ENCODE measurements at regions not wholly inside any gene's neighbourhood (a gene's known extent, or its start where the extent isn't known, plus 50 kb on each side); places are given as distances from the start of the nearest gene placed in this dataset.

DNA sequence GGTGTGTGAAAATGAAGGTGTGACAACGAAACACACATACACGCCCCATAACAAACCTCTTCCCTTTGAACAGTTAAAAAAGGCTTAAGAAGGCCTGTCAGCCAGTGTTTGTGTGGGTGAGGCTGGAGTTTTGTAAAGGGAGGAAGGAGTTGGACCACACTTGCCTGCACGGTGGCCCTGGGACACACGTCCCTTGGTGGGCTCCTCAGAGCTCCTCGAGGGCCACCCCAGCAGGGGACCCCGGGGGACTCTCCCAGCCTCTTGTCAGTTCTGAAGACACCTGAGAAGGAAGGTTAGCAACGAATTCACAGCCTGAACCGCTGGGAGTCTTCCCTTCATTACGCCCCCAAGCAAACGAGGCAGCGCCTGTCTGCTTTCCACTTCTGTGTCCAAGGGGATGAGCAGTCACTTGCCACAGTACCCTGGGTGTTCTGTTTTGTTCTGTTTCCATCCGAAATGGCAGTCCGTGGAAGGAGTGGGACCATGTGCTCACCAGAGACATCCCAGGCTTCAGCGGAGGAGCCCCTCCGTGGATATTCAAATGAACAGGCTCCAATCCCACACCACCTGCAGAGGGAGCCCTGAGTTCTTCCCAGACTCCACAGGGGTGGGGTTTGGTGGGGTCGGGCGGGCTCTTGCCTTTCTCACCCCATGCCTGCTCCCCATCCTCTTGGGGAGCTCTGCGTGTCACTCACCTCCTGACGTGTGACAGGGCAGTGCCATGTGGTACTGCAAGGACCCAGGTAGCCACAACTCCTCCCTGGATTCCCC lies 68.6 kb downstream of the NRN1 start:
- Histone ChIP-seq H3K27ac (ENCODE audit: low read length) (no peak overlapping the region), H3K79me2 (ENCODE audit: low read length) (no peaks in the 10 kb centered on the region), H3K27me3 (ENCODE audit: low read length) (peaks cover 19% of the 10 kb centered on the region), H3K4me3 (ENCODE audit: low read length) (no peak overlapping the region), H2AFZ (ENCODE audit: low read length) (no peak overlapping the region), H3K9ac (ENCODE audit: low read length) (no peak overlapping the region), H4K20me1 (ENCODE audit: low read length) (no peaks in the 10 kb centered on the region), H3K9me3 (ENCODE audit: low read length) (peaks cover 4% of the 10 kb centered on the region; the same call in 1 of the 2 replicates), H3K4me2 (ENCODE audit: low read length) (no peak overlapping the region), H3K9me2 (replicated peaks; ENCODE audit: low read length) (no peaks in the 10 kb centered on the region), H3K4me1 (ENCODE audit: insufficient read depth, low read length) (peaks cover 8% of the 10 kb centered on the region; the same call in 1 of the 2 replicates), H3K36me3 (ENCODE audit: low read depth, low read length) (no peaks in the 10 kb centered on the region), H3F3A (ENCODE audit: low read length, unreplicated experiment) (no peaks in the 10 kb centered on the region)
- no peak for TF ChIP-seq EZH2 (IDR thresholded peaks at IDR 0.05; ENCODE audit: low read length, unreplicated experiment)
- TF ChIP-seq, protein P1, sequence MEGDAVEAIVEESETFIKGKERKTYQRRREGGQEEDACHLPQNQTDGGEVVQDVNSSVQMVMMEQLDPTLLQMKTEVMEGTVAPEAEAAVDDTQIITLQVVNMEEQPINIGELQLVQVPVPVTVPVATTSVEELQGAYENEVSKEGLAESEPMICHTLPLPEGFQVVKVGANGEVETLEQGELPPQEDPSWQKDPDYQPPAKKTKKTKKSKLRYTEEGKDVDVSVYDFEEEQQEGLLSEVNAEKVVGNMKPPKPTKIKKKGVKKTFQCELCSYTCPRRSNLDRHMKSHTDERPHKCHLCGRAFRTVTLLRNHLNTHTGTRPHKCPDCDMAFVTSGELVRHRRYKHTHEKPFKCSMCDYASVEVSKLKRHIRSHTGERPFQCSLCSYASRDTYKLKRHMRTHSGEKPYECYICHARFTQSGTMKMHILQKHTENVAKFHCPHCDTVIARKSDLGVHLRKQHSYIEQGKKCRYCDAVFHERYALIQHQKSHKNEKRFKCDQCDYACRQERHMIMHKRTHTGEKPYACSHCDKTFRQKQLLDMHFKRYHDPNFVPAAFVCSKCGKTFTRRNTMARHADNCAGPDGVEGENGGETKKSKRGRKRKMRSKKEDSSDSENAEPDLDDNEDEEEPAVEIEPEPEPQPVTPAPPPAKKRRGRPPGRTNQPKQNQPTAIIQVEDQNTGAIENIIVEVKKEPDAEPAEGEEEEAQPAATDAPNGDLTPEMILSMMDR (conservative IDR thresholded peaks at IDR 0.05; ENCODE audit: low read depth, low read length), result no peak
- no peak for TF ChIP-seq EZH2phosphoT487 (IDR thresholded peaks at IDR 0.05; ENCODE audit: borderline replicate concordance, low read length)
- CTCF ChIA-PET, result no interaction called here
- POLR2A ChIA-PET (ENCODE audit: unreplicated experiment), result no interaction called here
- intact Hi-C loops (cut with micrococcal nuclease), result no loop called here
- ATAC-seq (no peak), DNase-seq (no peak)
- BruUV-seq (replicated peaks), result no TSS peak

DNA sequence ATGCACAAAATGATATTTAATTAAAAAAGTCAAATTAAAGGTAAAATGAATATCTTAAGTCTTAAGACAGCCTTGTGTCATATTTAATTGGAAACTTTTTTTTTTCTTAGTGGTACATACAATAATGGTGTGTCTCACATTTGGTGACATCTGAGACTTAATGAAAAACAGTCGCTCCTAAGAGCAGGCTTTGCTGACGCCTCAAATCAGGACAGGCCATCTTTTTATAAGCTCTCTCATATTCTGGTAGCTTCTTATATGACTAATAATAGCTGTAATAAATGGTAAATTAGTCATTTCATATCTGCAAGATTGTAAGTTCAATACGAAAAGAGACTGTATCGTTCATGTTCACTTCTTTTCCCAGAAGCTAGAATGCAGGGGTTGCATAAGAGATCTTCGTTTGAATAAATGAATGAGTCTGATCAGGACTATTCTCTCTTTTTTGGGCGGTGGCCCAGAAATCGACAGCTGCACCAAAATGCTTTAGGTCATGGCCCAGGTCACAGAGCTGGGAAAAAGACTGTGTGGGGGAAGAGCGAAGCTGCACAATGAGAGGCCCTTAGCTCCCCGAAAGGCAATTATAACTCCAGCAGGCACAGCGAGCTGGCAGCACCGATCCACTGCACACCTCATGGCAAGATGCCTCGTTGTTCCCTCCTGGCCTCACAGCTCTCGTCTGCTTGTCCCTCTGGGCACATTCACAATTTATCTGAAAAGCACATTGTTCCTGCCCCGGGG lies 69.4 kb downstream of the NRN1 start:
- Histone ChIP-seq H3K9me2 (replicated peaks; ENCODE audit: low read length) (no peaks in the 10 kb centered on the region), H3F3A (ENCODE audit: low read length, unreplicated experiment) (no peaks in the 10 kb centered on the region), H3K9ac (ENCODE audit: low read length) (no peak overlapping the region), H3K4me2 (ENCODE audit: low read length) (no peak overlapping the region), H3K4me3 (ENCODE audit: low read length) (no peak overlapping the region), H3K9me3 (ENCODE audit: low read length) (0 out of 2 replicates have a peak, but pooled peaks cover 3% of the 10 kb centered on the region), H3K79me2 (ENCODE audit: low read length) (no peaks in the 10 kb centered on the region), H3K27me3 (ENCODE audit: low read length) (peaks cover 27% of the 10 kb centered on the region), H2AFZ (ENCODE audit: low read length) (no peak overlapping the region), H3K36me3 (ENCODE audit: low read depth, low read length) (no peaks in the 10 kb centered on the region), H3K4me1 (ENCODE audit: insufficient read depth, low read length) (peaks cover 8% of the 10 kb centered on the region; the same call in 1 of the 2 replicates), H3K27ac (ENCODE audit: low read length) (no peak overlapping the region), H4K20me1 (ENCODE audit: low read length) (no peaks in the 10 kb centered on the region)
- ChIA-PET CTCF (no interaction called here), POLR2A (ENCODE audit: unreplicated experiment) (no interaction called here)
- no peak for TF ChIP-seq EZH2 (IDR thresholded peaks at IDR 0.05; ENCODE audit: low read length, unreplicated experiment)
- TF ChIP-seq, protein P1 (conservative IDR thresholded peaks at IDR 0.05; ENCODE audit: low read depth, low read length), result no peak
- TF ChIP-seq EZH2phosphoT487 (IDR thresholded peaks at IDR 0.05; ENCODE audit: borderline replicate concordance, low read length), result no peak
- DNase-seq, result no peak
- no peak for ATAC-seq
- intact Hi-C loops (cut with micrococcal nuclease), result no loop called here
- no TSS peak for BruUV-seq (replicated peaks)

DNA sequence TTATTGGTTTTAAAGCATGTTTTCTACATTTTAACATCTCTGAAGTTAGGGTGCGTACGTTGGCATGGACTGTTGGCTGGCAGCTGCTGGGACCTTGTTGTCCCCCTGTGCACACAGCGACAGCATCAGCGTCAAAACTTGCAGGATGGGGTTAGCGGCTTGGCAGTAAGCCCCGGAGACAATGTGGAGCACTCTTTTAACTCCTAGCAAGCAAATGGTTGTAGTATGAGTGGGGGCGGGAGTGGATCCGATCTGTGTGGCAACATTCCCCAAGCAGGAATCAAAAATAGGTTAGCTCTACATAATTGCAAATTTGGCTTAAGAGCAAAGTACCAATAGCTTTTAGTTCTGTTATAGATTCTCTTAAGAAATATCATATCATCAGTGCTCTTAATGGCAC lies 70.1 kb downstream of the NRN1 start:
- BruUV-seq (replicated peaks), result no TSS peak
- TF ChIP-seq EZH2 (IDR thresholded peaks at IDR 0.05; ENCODE audit: low read length, unreplicated experiment), result no peak
- TF ChIP-seq, protein P1 (conservative IDR thresholded peaks at IDR 0.05; ENCODE audit: low read depth, low read length), result no peak
- TF ChIP-seq EZH2phosphoT487 (IDR thresholded peaks at IDR 0.05; ENCODE audit: borderline replicate concordance, low read length), result no peak

More for the DNA sequence above, 70.1 kb downstream of the NRN1 start:
- 0 out of 2 replicates have a peak, but pooled peaks cover 3% of the 10 kb centered on the region for H3K9me3 ChIP-seq (ENCODE audit: low read length)
- ATAC-seq (no peak), DNase-seq (no peak)
- no peak overlapping the region for H3K4me3 ChIP-seq (ENCODE audit: low read length)
- H3K27me3 ChIP-seq (ENCODE audit: low read length), result peaks cover 34% of the 10 kb centered on the region
- H3K9ac ChIP-seq (ENCODE audit: low read length), result no peak overlapping the region
- peaks cover 8% of the 10 kb centered on the region; the same call in 1 of the 2 replicates for H3K4me1 ChIP-seq (ENCODE audit: insufficient read depth, low read length)
- no peaks in the 10 kb centered on the region for H3K79me2 ChIP-seq (ENCODE audit: low read length)
- intact Hi-C loops (cut with micrococcal nuclease), result no loop called here
- H3K4me2 ChIP-seq (ENCODE audit: low read length), result no peak overlapping the region
- POLR2A ChIA-PET (ENCODE audit: unreplicated experiment), result no interaction called here
- CTCF ChIA-PET, result no interaction called here
- H2AFZ ChIP-seq (ENCODE audit: low read length), result no peak overlapping the region
- no peaks in the 10 kb centered on the region for H3F3A ChIP-seq (ENCODE audit: low read length, unreplicated experiment)
- no peaks in the 10 kb centered on the region for H4K20me1 ChIP-seq (ENCODE audit: low read length)
- H3K36me3 ChIP-seq (ENCODE audit: low read depth, low read length), result no peaks in the 10 kb centered on the region
- H3K27ac ChIP-seq (ENCODE audit: low read length), result no peak overlapping the region
- no peaks in the 10 kb centered on the region for H3K9me2 ChIP-seq (replicated peaks; ENCODE audit: low read length)
